OCI-LY7 (cell line): ENCODE measurements at regions not wholly inside any gene's neighbourhood (a gene's known extent, or its start where the extent isn't known, plus 50 kb on each side); places are given as distances from the start of the nearest gene placed in this dataset.

Source experiments
- BruUV-seq: library from RNA; stranded (reverse); fragments of 400-500 nt; replicated peaks from 2 replicates; lab custom pipeline; 2021; lab: Mats Ljungman, UMichigan
- CTCF ChIA-PET: fragments of 300-600 bp; sonication (Branson Sonifier 250); formaldehyde crosslinking; loops from one replicate; lab custom pipeline; 2022; ENCODE audit warnings: antibody characterized with exemption; ENCODE audit not compliant: unreplicated experiment; lab: Charles Lee
- POLR2A ChIA-PET: fragments of 300-600 bp; sonication (Branson Sonifier 250); formaldehyde crosslinking; loops from one replicate; lab custom pipeline; 2022; ENCODE audit warnings: antibody characterized with exemption; lab: Charles Lee
- DNase-seq: peaks from one replicate; pipeline ENCODE4 v3.0.0-alpha.2; 2015; ENCODE audit warnings: low spot score
- H2AFZ ChIP-seq: fragments of 200-600 bp; sonication (generic), shearing (Covaris generic); 2 replicates; pipeline ENCODE4 v1.6.1; 2014; ENCODE audit warnings: mild to moderate bottlenecking, antibody characterized with exemption, low read length, moderate library complexity
- H3K27ac ChIP-seq: fragments of 200-600 bp; sonication (generic); 2 replicates; pipeline ENCODE4 v1.5.1; 2014; ENCODE audit warnings: mixed run types, low read depth, mild to moderate bottlenecking, moderate library complexity, low read length, inconsistent platforms; ENCODE audit not compliant: poor library complexity, severe bottlenecking
- H3K36me3 ChIP-seq: fragments of 200-600 bp; sonication (generic); 2 replicates; pipeline ENCODE4 v1.6.1; 2014; ENCODE audit warnings: mild to moderate bottlenecking, antibody characterized with exemption, low read length, moderate library complexity, mixed read lengths; ENCODE audit not compliant: insufficient read depth
- H3K4me1 ChIP-seq: fragments of 200-600 bp; sonication (generic); 2 replicates; pipeline ENCODE4 v1.5.1; 2014; ENCODE audit warnings: mild to moderate bottlenecking, low read length; ENCODE audit not compliant: insufficient read depth, poor library complexity, severe bottlenecking
- H3K4me2 ChIP-seq: fragments of 200-600 bp; sonication (generic); 2 replicates; pipeline ENCODE4 v1.6.1; 2014; ENCODE audit warnings: mild to moderate bottlenecking, low read length
- H3K4me3 ChIP-seq: fragments of 200-600 bp; sonication (generic); 2 replicates; pipeline ENCODE4 v1.5.1; 2014; ENCODE audit warnings: mild to moderate bottlenecking, low read depth, low read length; ENCODE audit not compliant: poor library complexity, severe bottlenecking
- H3K79me2 ChIP-seq: fragments of 200-600 bp; sonication (generic); 2 replicates; pipeline ENCODE4 v1.6.1; 2016; ENCODE audit warnings: low read depth, mild to moderate bottlenecking, low read length, moderate library complexity, mixed read lengths; ENCODE audit not compliant: insufficient read depth
- H3K9me2 ChIP-seq: fragments of 200-600 bp; sonication (generic); 2 replicates; pipeline ENCODE4 v1.6.1; 2016; ENCODE audit warnings: mild to moderate bottlenecking, low read length, mixed read lengths; ENCODE audit not compliant: insufficient read depth
- H3K9me3 ChIP-seq: fragments of 200-600 bp; sonication (generic); 2 replicates; pipeline ENCODE4 v1.6.1; 2014; ENCODE audit warnings: mild to moderate bottlenecking, mixed run types, low read length, mixed read lengths
- H4K20me1 ChIP-seq: fragments of 200-600 bp; sonication (generic); 2 replicates; pipeline ENCODE4 v1.6.1; 2014; ENCODE audit warnings: mild to moderate bottlenecking, antibody characterized with exemption, low read length, moderate library complexity, mixed read lengths; ENCODE audit not compliant: insufficient read depth
- EZH2phosphoT487 ChIP-seq: fragments of 200-600 bp; sonication (generic); IDR thresholded peaks from 2 replicates; pipeline ENCODE4 v1.6.1; 2018; ENCODE audit warnings: low read depth, borderline replicate concordance, mild to moderate bottlenecking, mixed run types, antibody characterized with exemption, low read length, moderate library complexity, mixed read lengths
- intact Hi-C: fragments of 100-400 bp; cut with micrococcal nuclease; formaldehyde crosslinking; loops from one replicate; pipeline ENCODE4 v1.10.0; 2022; ENCODE audit not compliant: unreplicated experiment
- TF ChIP-seq, protein P1 (sequence below): fragments of 200-600 bp; sonication (generic); conservative IDR thresholded peaks from 2 replicates; pipeline ENCODE4 v1.5.1; 2014; ENCODE audit warnings: mild to moderate bottlenecking, antibody characterized with exemption, low read length, moderate library complexity, mixed read lengths

- no peak overlapping the region for H3K4me3 ChIP-seq
- no peaks in the 10 kb centered on the region for H4K20me1 ChIP-seq
- H3K9me2 ChIP-seq: no peaks in the 10 kb centered on the region
- no peak overlapping the region for H3K27ac ChIP-seq
- CTCF ChIA-PET: no interaction called here
- no peaks in the 10 kb centered on the region for H3K9me3 ChIP-seq
- H3K4me2 ChIP-seq: no peak overlapping the region
- no peak overlapping the region for H2AFZ ChIP-seq
- no TSS peak for BruUV-seq
- intact Hi-C loops: no loop called here
- TF ChIP-seq EZH2phosphoT487: no peak
- TF ChIP-seq, protein P1, sequence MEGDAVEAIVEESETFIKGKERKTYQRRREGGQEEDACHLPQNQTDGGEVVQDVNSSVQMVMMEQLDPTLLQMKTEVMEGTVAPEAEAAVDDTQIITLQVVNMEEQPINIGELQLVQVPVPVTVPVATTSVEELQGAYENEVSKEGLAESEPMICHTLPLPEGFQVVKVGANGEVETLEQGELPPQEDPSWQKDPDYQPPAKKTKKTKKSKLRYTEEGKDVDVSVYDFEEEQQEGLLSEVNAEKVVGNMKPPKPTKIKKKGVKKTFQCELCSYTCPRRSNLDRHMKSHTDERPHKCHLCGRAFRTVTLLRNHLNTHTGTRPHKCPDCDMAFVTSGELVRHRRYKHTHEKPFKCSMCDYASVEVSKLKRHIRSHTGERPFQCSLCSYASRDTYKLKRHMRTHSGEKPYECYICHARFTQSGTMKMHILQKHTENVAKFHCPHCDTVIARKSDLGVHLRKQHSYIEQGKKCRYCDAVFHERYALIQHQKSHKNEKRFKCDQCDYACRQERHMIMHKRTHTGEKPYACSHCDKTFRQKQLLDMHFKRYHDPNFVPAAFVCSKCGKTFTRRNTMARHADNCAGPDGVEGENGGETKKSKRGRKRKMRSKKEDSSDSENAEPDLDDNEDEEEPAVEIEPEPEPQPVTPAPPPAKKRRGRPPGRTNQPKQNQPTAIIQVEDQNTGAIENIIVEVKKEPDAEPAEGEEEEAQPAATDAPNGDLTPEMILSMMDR: no peak
- H3K4me1 ChIP-seq: no peaks in the 10 kb centered on the region
- no peaks in the 10 kb centered on the region for H3K36me3 ChIP-seq
- POLR2A ChIA-PET: interaction anchor here (0.5 to 0.6 kb wide), 2 partner anchors 38 to 283 kb away, joined by 3 to 4 read pairs; no protein-coding TSS in a partner anchor
- H3K79me2 ChIP-seq: no peaks in the 10 kb centered on the region
- no peak for DNase-seq
These were observed 209.9 kb downstream of the PARM1 start for GRCh38 chr4:75142850-75143249.

DNA sequence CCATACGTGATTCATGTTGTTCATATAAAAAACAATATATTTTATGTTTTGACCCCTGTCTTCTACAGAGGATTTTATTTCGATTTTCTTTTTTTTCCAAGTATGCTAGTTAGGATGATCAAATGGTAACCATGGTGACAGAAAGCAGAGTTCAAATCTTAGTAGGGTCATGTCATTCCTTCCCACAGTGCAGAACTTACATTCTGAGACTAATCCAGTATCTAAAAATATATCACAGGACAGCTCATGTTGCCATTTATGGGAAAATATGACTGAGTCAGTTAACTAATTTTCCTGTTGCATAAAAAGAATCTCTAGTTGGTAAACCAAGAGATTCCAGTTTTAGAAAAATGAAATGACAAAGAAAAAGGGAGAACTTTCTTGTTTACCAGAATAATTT, 209.5 kb downstream of the PARM1 start:
- Histone ChIP-seq H3K36me3 (no peaks in the 10 kb centered on the region), H3K4me3 (no peak overlapping the region), H4K20me1 (no peaks in the 10 kb centered on the region), H2AFZ (no peak overlapping the region), H3K27ac (no peak overlapping the region), H3K79me2 (no peaks in the 10 kb centered on the region), H3K9me2 (no peaks in the 10 kb centered on the region), H3K9me3 (no peaks in the 10 kb centered on the region), H3K4me1 (no peaks in the 10 kb centered on the region), H3K4me2 (no peak overlapping the region)
- no TSS peak for BruUV-seq
- no peak for DNase-seq
- intact Hi-C loops: no loop called here
- TF ChIP-seq, protein P1: no peak
- POLR2A ChIA-PET: interaction anchor here (0.5 to 0.6 kb wide), 2 partner anchors 38 to 283 kb away, joined by 3 to 4 read pairs; no protein-coding TSS in a partner anchor
- CTCF ChIA-PET: no interaction called here

DNA sequence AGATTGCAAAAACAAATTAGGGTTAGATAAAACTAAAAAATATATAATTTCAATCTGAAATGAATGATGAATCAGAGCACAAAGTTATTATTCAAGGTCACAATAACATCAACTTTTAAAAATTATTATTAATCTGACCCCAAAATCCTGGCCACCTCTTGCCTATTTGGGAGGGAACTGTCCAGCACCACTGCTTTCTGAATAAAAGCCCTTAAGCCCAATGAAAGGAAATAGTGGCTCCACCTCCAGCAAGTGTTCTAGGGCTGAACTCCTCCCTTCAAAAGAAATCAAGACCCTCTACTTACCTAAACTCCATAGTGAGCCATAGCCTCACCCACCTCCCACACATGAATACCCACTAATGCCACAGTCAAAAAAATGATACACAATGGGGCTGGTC, 208.2 kb downstream of the PARM1 start:
- CTCF ChIA-PET: no interaction called here

More for the DNA sequence above, 208.2 kb downstream of the PARM1 start:
- H3K27ac ChIP-seq: no peak overlapping the region
- H3K9me2 ChIP-seq: no peaks in the 10 kb centered on the region
- POLR2A ChIA-PET: interaction anchor here (0.6 kb wide), 1 partner anchor 279 kb away, joined by 3 read pairs; no protein-coding TSS in a partner anchor
- H4K20me1 ChIP-seq: no peaks in the 10 kb centered on the region
- intact Hi-C loops: no loop called here
- H3K79me2 ChIP-seq: no peaks in the 10 kb centered on the region
- DNase-seq: no peak
- H3K4me1 ChIP-seq: peaks cover 1% of the 10 kb centered on the region
- no peaks in the 10 kb centered on the region for H3K9me3 ChIP-seq
- TF ChIP-seq, protein P1: no peak
- no TSS peak for BruUV-seq
- no peaks in the 10 kb centered on the region for H3K36me3 ChIP-seq
- no peak overlapping the region for H3K4me2 ChIP-seq
- H3K4me3 ChIP-seq: no peak overlapping the region
- no peak overlapping the region for H2AFZ ChIP-seq
